ENCODE measurements at regions not wholly inside any gene's neighbourhood (a gene's known extent, or its start where the extent isn't known, plus 50 kb on each side); places are given as distances from the start of the nearest gene placed in this dataset.

DNA sequence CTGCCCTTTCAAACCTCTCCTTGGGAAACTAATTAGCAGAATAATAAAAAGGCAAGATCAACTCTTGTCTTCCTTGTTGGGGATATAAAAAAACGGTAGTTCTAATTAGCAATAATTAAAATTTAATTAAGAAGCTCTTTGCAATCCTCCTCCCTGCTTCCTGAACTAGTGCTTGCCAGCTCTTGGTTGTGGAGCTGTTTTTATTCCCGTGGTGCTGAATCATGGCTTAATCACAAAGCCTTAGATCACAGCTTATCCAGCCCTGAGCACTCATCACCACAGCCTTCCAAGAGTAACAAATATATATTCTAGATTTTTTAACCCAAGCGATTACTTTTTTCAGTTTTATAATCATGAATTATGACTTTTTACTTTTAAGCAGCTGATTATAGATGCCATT lies 63.2 kb upstream of the INSM2 start:
- TF ChIP-seq CTCF (IDR thresholded peaks at IDR 0.05; ENCODE audit: poor library complexity) (no peak), EZH2 (IDR thresholded peaks at IDR 0.05; ENCODE audit: borderline replicate concordance) (no peak), EZH2phosphoT487 (IDR thresholded peaks at IDR 0.05; ENCODE audit: low read depth, severe bottlenecking, unreplicated experiment) (no peak)
